ENCODE measurements at regions not wholly inside any gene's neighbourhood (a gene's known extent, or its start where the extent isn't known, plus 50 kb on each side); places are given as distances from the start of the nearest gene placed in this dataset.

- Histone ChIP-seq H3K4me1 (no peaks in the 10 kb centered on the region), H3K36me3 (no peaks in the 10 kb centered on the region), H3K27ac (replicated peaks in 1 of 4) (no peak overlapping the region), H3K4me3 (no peak overlapping the region), H3K27me3 (no peaks in the 10 kb centered on the region), H3K9me3 (no peaks in the 10 kb centered on the region)
- no peak for DNase-seq (ENCODE audit: extremely low spot score)
- TF ChIP-seq POLR2AphosphoS5 (IDR thresholded peaks at IDR 0.05): no peak
- TF ChIP-seq EP300 (IDR thresholded peaks at IDR 0.05): no peak
- TF ChIP-seq CTCF (IDR thresholded peaks at IDR 0.05): no peak
- no peak for TF ChIP-seq POLR2A (IDR thresholded peaks at IDR 0.05; ENCODE audit: low read depth)
- intact Hi-C loops (cut with DNase I): no loop called here
- 91% methylated on average over 6 of the region's 6 CpGs for WGBS
Observed at GRCh38 chr3:3499987-3500386, 299.2 kb upstream of the LRRN1 start.

DNA sequence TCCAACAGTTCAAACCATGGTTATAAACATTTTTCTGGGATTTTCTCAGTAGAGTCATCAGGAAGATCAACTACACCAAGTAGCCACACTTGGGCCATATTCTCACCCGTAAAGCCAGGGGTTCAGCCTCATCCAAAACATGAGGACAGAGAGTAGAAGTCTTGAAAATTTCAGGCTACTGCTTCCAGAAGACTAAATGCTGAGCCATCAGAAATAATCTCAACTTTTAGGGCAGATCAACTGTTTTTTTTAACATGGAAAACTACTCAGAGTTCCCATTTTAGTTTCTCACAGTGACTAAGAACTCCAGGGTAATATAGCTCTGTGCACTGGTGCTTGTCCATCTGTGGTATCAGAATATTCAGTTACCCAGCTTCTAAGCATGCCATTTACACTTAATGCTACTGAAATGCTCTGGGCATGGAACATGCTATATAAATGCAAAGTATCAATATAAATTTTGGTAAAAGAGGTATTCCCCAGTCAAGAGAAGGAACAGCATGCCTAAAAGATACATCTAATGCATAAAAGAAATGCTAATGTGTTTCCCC, 300.1 kb upstream of the LRRN1 start:
- Histone ChIP-seq H3K27me3 (no peaks in the 10 kb centered on the region), H3K9me3 (no peaks in the 10 kb centered on the region), H3K4me1 (no peaks in the 10 kb centered on the region), H3K27ac (replicated peaks in 1 of 4) (no peak overlapping the region), H3K4me3 (no peak overlapping the region), H3K36me3 (no peaks in the 10 kb centered on the region)
- DNase-seq (ENCODE audit: extremely low spot score): no peak
- 57% methylated on average over 1 of the region's 1 CpG for WGBS
- no peak for TF ChIP-seq CTCF (IDR thresholded peaks at IDR 0.05)
- TF ChIP-seq POLR2A (IDR thresholded peaks at IDR 0.05; ENCODE audit: low read depth): no peak
- no peak for TF ChIP-seq POLR2AphosphoS5 (IDR thresholded peaks at IDR 0.05)
- TF ChIP-seq EP300 (IDR thresholded peaks at IDR 0.05): no peak
- intact Hi-C loops (cut with DNase I): no loop called here

GRCh38 chr3:3495611-3496010, 303.6 kb upstream of the LRRN1 start:
- Histone ChIP-seq H3K27ac (replicated peaks in 1 of 4) (no peak overlapping the region), H3K9me3 (peaks cover 0 to 7% (median 5%) of the 10 kb centered on the region in 4 donors), H3K4me3 (no peak overlapping the region), H3K4me1 (no peaks in the 10 kb centered on the region), H3K27me3 (no peaks in the 10 kb centered on the region), H3K36me3 (no peaks in the 10 kb centered on the region)
- intact Hi-C loops (cut with DNase I): no loop called here
- DNase-seq (ENCODE audit: extremely low spot score): no peak
- TF ChIP-seq POLR2A (IDR thresholded peaks at IDR 0.05; ENCODE audit: low read depth): no peak
- TF ChIP-seq EP300 (IDR thresholded peaks at IDR 0.05): no peak

DNA sequence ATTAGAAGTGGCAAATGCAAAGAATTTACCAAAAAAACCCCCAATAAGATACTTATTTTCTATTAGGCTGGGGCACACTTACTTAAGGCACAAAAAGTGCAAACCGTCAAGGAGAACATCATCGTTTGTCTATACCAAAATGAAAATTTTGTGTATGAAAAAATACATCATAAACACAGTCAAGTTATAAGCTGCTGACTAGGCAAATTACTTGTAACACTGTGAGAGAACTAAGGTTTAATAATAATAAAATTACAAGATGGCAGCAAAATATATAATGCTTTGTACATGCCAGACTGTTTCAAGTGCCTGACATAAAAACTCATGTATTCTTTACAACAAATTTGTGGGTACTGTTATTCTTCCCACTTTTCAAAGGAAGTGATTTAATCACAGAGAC, 297.2 kb upstream of the CRBN start:
- H3K9me3 ChIP-seq: no peaks in the 10 kb centered on the region
- no peaks in the 10 kb centered on the region for H3K4me1 ChIP-seq
- no peak overlapping the region for H3K27ac ChIP-seq (replicated peaks in 1 of 4)
- no peaks in the 10 kb centered on the region for H3K36me3 ChIP-seq
- H3K27me3 ChIP-seq: no peaks in the 10 kb centered on the region
- no peak overlapping the region for H3K4me3 ChIP-seq
- no peak for DNase-seq (ENCODE audit: extremely low spot score)
- TF ChIP-seq POLR2AphosphoS5 (IDR thresholded peaks at IDR 0.05) (no peak), POLR2A (IDR thresholded peaks at IDR 0.05; ENCODE audit: low read depth) (no peak), EP300 (IDR thresholded peaks at IDR 0.05) (no peak), CTCF (IDR thresholded peaks at IDR 0.05) (no peak)
- intact Hi-C loops (cut with DNase I): no loop called here
- 96% methylated on average over 2 of the region's 2 CpGs for WGBS

DNA sequence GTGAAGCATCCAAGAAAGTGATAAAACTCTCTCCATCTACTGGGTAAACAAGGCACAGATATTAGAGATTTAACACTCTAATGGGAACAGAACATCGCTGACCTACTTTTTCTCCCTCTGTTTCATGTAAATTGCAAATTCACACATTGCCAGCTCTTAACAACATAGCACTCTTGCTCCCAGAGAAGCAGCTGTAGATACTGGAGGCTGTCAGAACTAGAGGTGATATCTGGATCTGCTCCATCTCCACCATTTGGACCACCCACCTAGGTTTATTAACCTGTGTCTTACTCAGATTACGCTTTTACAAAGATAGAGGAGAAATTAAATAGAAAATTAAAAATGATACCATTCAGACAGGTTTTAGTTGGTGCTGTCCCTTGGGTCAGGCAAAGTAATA, 289.1 kb upstream of the CRBN start:
- H3K27ac ChIP-seq (replicated peaks in 1 of 4): no peak overlapping the region
- no peaks in the 10 kb centered on the region for H3K27me3 ChIP-seq
- no peak overlapping the region for H3K4me3 ChIP-seq
- no peak for TF ChIP-seq CTCF (IDR thresholded peaks at IDR 0.05)
- TF ChIP-seq EP300 (IDR thresholded peaks at IDR 0.05): no peak
- H3K36me3 ChIP-seq: no peaks in the 10 kb centered on the region
- WGBS: 72% methylated on average over 2 of the region's 2 CpGs
- H3K9me3 ChIP-seq: no peaks in the 10 kb centered on the region
- DNase-seq (ENCODE audit: extremely low spot score): no peak
- intact Hi-C loops (cut with DNase I): no loop called here
- H3K4me1 ChIP-seq: no peaks in the 10 kb centered on the region
